ENCODE measurements at regions not wholly inside any gene's neighbourhood (a gene's known extent, or its start where the extent isn't known, plus 50 kb on each side); places are given as distances from the start of the nearest gene placed in this dataset.

DNA sequence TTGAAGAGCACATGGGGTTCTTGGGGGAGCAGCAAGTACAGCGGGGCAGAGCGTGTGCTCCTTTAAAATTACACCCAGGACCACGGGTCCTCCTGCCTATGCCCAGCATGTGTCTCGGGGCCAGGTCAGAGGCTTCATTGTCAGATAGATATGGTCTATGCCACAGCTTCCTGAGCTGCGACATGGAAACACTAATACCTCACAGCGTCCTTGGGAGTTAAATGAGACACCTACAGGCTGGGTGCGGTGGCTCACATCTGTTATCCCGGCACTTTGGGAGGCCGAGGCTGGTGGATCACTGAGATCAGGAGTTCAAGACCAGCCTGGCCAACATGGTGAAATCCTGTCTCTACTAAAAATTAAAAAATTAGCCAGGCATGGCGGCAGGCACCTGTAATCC is 110.8 kb upstream of the ATL2 start:
- TF ChIP-seq BHLHE40 (IDR thresholded peaks at IDR 0.05; ENCODE audit: low read depth, low read length) (no peak), FOSL2 (IDR thresholded peaks at IDR 0.05) (no peak), FOSL2 (CRISPR knock-in tag; IDR thresholded peaks at IDR 0.05) (no peak), POLR2AphosphoS2 (conservative IDR thresholded peaks at IDR 0.05; ENCODE audit: low read length) (no peak), JUN (IDR thresholded peaks at IDR 0.05) (no peak), NR3C1 (IDR thresholded peaks at IDR 0.05) (no peak), SREBF2 (IDR thresholded peaks at IDR 0.05) (no peak), CHD4 (IDR thresholded peaks at IDR 0.05; ENCODE audit: borderline replicate concordance) (no peak), HOXB5 (CRISPR knock-in tag; IDR thresholded peaks at IDR 0.05) (no peak), CBX8 (IDR thresholded peaks at IDR 0.05) (no peak), HEYL (CRISPR knock-in tag; IDR thresholded peaks at IDR 0.05) (no peak), TP53 (CRISPR knock-in tag; IDR thresholded peaks at IDR 0.05) (no peak), KDM1A (IDR thresholded peaks at IDR 0.05; ENCODE audit: low read depth) (no peak), MAFK (IDR thresholded peaks at IDR 0.05; ENCODE audit: partially characterized antibody) (no peak), ZC3H11A (IDR thresholded peaks at IDR 0.05) (no peak), FOSB (CRISPR knock-in tag; IDR thresholded peaks at IDR 0.05) (no peak), NPAS2 (CRISPR knock-in tag; IDR thresholded peaks at IDR 0.05; ENCODE audit: borderline replicate concordance) (no peak), SMC3 (IDR thresholded peaks at IDR 0.05) (no peak)
- TF ChIP-seq, protein P1, sequence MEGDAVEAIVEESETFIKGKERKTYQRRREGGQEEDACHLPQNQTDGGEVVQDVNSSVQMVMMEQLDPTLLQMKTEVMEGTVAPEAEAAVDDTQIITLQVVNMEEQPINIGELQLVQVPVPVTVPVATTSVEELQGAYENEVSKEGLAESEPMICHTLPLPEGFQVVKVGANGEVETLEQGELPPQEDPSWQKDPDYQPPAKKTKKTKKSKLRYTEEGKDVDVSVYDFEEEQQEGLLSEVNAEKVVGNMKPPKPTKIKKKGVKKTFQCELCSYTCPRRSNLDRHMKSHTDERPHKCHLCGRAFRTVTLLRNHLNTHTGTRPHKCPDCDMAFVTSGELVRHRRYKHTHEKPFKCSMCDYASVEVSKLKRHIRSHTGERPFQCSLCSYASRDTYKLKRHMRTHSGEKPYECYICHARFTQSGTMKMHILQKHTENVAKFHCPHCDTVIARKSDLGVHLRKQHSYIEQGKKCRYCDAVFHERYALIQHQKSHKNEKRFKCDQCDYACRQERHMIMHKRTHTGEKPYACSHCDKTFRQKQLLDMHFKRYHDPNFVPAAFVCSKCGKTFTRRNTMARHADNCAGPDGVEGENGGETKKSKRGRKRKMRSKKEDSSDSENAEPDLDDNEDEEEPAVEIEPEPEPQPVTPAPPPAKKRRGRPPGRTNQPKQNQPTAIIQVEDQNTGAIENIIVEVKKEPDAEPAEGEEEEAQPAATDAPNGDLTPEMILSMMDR (IDR thresholded peaks at IDR 0.05), result no peak
- TF ChIP-seq, protein P2, sequence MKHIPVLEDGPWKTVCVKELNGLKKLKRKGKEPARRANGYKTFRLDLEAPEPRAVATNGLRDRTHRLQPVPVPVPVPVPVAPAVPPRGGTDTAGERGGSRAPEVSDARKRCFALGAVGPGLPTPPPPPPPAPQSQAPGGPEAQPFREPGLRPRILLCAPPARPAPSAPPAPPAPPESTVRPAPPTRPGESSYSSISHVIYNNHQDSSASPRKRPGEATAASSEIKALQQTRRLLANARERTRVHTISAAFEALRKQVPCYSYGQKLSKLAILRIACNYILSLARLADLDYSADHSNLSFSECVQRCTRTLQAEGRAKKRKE (CRISPR knock-in tag; IDR thresholded peaks at IDR 0.05; ENCODE audit: low read depth), result no peak
- TF ChIP-seq, protein P3, sequence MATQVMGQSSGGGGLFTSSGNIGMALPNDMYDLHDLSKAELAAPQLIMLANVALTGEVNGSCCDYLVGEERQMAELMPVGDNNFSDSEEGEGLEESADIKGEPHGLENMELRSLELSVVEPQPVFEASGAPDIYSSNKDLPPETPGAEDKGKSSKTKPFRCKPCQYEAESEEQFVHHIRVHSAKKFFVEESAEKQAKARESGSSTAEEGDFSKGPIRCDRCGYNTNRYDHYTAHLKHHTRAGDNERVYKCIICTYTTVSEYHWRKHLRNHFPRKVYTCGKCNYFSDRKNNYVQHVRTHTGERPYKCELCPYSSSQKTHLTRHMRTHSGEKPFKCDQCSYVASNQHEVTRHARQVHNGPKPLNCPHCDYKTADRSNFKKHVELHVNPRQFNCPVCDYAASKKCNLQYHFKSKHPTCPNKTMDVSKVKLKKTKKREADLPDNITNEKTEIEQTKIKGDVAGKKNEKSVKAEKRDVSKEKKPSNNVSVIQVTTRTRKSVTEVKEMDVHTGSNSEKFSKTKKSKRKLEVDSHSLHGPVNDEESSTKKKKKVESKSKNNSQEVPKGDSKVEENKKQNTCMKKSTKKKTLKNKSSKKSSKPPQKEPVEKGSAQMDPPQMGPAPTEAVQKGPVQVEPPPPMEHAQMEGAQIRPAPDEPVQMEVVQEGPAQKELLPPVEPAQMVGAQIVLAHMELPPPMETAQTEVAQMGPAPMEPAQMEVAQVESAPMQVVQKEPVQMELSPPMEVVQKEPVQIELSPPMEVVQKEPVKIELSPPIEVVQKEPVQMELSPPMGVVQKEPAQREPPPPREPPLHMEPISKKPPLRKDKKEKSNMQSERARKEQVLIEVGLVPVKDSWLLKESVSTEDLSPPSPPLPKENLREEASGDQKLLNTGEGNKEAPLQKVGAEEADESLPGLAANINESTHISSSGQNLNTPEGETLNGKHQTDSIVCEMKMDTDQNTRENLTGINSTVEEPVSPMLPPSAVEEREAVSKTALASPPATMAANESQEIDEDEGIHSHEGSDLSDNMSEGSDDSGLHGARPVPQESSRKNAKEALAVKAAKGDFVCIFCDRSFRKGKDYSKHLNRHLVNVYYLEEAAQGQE (IDR thresholded peaks at IDR 0.05), result no peak
- no peak overlapping the region for H3K4me2 ChIP-seq
- 74% methylated on average over 10 of the region's 10 CpGs for WGBS (ENCODE audit: missing lambda C conversion rate)
- ChIA-PET POLR2A (no interaction called here), CTCF (interaction anchor here (1.1 kb wide), 2 partner anchors 11 to 18 kb away, joined by 3 read pairs; no protein-coding TSS in a partner anchor)
- no peaks in the 10 kb centered on the region for H3K4me1 ChIP-seq
- no peak overlapping the region for H3K27ac ChIP-seq
- ATAC-seq, result no peak
- no peak for FAIRE-seq
- DNase-seq (ENCODE audit: low read depth in 1 of 2, low spot score in 1 of 2), result no peak
- H3K9me3 ChIP-seq, result no peaks in the 10 kb centered on the region
- no peak overlapping the region for H3K4me3 ChIP-seq

DNA sequence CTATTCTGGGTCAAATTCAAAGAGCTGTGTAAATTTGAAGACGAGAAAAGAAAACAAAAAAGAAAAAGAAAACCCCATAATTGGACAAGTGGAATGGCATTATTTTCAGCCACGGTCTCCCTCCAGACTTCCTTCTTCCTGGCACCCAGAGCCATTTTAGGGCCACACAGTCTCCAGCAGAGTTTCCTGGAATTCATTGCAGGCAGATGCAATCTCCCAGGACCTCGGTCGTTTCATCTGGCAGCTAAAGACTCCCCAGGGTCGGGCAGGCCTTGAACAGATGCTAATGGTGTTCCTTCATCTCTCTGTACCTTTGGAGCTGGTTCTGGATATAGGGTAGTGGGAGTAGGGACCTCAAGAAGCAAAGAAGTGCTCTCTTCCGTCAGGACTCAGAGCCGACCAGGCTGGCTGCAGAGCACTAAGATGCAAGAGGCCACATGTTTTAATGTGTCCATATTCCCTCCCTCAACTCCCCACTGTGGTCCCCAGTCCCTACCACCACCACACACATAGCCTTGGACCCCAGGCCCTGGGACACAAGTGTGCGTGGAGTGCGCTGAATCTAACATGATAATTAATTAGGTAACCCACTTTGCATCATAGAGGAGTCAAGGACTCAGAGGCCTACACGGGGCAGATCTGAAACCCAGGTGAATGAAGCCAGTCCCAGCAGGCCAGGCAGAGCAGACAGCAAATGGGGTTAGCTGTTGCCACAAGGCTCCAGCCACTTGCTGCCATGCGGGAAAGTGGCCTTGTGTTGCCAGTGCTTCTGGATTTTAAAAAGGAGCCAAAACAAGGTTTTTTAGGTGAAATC is 109.3 kb upstream of the ATL2 start:
- Histone ChIP-seq H3K27ac (no peak overlapping the region), H3K4me3 (no peak overlapping the region), H3K4me2 (no peak overlapping the region), H3K9me3 (0 out of 3 replicates have a peak, but pooled peaks cover under 1% of the 10 kb centered on the region), H3K4me1 (no peaks in the 10 kb centered on the region)
- POLR2A ChIA-PET, result no interaction called here
- ATAC-seq, result no peak
- CTCF ChIA-PET, result interaction anchor here (1.0 to 1.2 kb wide), 4 partner anchors 10 to 171 kb away, joined by 3 to 5 read pairs (median 3); no protein-coding TSS in a partner anchor
- no peak for FAIRE-seq
- no peak for TF ChIP-seq RNF2 (IDR thresholded peaks at IDR 0.05; ENCODE audit: borderline replicate concordance, low read depth)
- no peak for TF ChIP-seq TP53 (CRISPR knock-in tag; IDR thresholded peaks at IDR 0.05)
- 77% methylated on average over 11 of the region's 11 CpGs for WGBS (ENCODE audit: missing lambda C conversion rate)
- no peak for DNase-seq (ENCODE audit: low read depth in 1 of 2, low spot score in 1 of 2)

Measured in A549 (cell line).